ENCODE measurements at regions not wholly inside any gene's neighbourhood (a gene's known extent, or its start where the extent isn't known, plus 50 kb on each side); places are given as distances from the start of the nearest gene placed in this dataset.

DNA sequence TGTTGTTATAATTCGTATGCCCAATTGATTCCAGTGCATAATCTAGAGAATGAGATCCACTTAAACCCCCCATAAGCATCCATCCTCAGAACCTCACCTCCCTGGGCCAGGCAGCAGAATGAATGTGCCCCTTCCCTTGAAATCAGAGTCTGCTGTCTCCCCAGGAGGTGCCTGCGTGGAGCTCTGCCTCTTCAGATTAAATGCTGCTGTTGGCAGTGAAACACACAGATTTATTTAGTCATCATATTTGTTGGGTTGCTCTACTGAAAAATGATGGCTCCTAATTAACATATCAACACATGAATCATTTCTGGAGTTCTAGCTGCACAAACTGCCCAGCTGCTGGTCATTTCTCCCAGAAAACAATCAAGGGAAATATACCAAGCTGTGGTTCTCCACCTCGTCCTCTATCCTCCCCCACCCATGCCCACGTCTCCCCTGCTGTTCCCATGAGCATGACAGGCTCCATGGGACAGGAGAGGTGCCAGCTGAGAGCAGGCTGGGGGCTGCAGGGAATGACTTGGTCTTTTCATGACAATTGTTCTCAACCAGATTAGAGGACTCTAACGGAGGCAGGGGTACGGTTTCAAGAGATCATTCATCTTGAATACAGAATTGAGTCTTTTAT, 633.1 kb downstream of the CDH26 start:
- H3K4me3 Mint-ChIP-seq (ENCODE audit: unreplicated experiment): no peak overlapping the region
- TF ChIP-seq, protein P1, sequence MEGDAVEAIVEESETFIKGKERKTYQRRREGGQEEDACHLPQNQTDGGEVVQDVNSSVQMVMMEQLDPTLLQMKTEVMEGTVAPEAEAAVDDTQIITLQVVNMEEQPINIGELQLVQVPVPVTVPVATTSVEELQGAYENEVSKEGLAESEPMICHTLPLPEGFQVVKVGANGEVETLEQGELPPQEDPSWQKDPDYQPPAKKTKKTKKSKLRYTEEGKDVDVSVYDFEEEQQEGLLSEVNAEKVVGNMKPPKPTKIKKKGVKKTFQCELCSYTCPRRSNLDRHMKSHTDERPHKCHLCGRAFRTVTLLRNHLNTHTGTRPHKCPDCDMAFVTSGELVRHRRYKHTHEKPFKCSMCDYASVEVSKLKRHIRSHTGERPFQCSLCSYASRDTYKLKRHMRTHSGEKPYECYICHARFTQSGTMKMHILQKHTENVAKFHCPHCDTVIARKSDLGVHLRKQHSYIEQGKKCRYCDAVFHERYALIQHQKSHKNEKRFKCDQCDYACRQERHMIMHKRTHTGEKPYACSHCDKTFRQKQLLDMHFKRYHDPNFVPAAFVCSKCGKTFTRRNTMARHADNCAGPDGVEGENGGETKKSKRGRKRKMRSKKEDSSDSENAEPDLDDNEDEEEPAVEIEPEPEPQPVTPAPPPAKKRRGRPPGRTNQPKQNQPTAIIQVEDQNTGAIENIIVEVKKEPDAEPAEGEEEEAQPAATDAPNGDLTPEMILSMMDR (IDR thresholded peaks at IDR 0.05): no peak

DNA sequence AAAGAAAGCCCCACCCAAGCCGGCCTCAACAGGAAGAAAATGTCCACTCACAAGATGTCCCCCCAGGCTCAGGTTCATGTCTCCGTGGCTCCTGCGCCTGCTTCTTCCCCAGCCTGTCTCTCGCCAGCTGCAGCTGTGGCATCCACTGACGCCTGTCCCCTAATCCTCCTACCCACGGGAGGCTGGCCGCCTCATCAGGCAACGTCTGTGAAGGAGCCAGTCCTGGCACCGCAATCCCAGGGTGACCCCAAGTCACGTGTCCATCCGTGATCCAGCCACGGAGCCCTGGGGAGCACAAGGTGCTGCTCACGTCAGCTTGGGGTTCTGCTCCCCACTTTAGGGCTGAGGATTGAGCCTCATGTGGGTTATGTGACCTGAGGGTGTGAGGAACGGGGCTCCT, 640.3 kb downstream of the CDH26 start:
- H3K9me3 Mint-ChIP-seq (ENCODE audit: low read depth): peaks cover 13% of the 10 kb centered on the region
- TF ChIP-seq, protein P1 (IDR thresholded peaks at IDR 0.05): no peak
- no peak for DNase-seq (ENCODE audit: low spot score)
- H3K36me3 Mint-ChIP-seq (ENCODE audit: low read depth): no peaks in the 10 kb centered on the region
- peaks cover 4% of the 10 kb centered on the region for H3K27me3 Mint-ChIP-seq (ENCODE audit: low read depth)
- no peak overlapping the region for H3K4me3 Mint-ChIP-seq (ENCODE audit: unreplicated experiment)
- H3K4me1 Mint-ChIP-seq (ENCODE audit: low read depth): no peaks in the 10 kb centered on the region
- no peak overlapping the region for H3K27ac Mint-ChIP-seq (ENCODE audit: unreplicated experiment)

More for the DNA sequence above, 633.1 kb downstream of the CDH26 start:
- DNase-seq (ENCODE audit: low spot score): no peak
- Mint-ChIP-seq H3K4me1 (ENCODE audit: low read depth) (no peaks in the 10 kb centered on the region), H3K36me3 (ENCODE audit: low read depth) (no peaks in the 10 kb centered on the region), H3K9me3 (ENCODE audit: low read depth) (peaks cover 5% of the 10 kb centered on the region), H3K27me3 (ENCODE audit: low read depth) (no peaks in the 10 kb centered on the region), H3K27ac (ENCODE audit: unreplicated experiment) (no peak overlapping the region)

DNA sequence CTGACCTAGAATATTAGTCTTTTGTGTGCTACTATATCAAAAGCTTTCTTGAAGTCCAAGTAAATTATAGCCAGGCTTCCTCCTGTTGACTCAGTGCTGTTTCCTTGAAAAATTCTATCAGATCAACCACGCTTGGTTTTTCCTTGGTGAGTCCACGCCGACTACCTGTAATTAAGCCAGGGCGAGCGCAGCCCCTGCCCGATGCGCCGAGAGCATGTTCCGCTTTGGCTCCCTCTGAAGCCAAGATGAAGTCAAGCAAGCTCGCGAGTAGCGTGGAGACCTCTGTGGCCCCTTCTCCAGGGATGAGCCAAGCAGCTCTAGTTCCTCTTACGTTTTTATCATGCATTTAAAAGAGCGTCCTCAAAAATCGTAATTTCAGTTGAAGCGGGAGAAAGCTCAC, 641.2 kb downstream of the CDH26 start:
- TF ChIP-seq, protein P1 (IDR thresholded peaks at IDR 0.05): no peak
- Mint-ChIP-seq H3K4me1 (ENCODE audit: low read depth) (no peaks in the 10 kb centered on the region), H3K27ac (ENCODE audit: unreplicated experiment) (no peak overlapping the region), H3K27me3 (ENCODE audit: low read depth) (peaks cover 4% of the 10 kb centered on the region), H3K9me3 (ENCODE audit: low read depth) (peaks cover 13% of the 10 kb centered on the region), H3K36me3 (ENCODE audit: low read depth) (no peaks in the 10 kb centered on the region), H3K4me3 (ENCODE audit: unreplicated experiment) (no peak overlapping the region)
- DNase-seq (ENCODE audit: low spot score): no peak

DNA sequence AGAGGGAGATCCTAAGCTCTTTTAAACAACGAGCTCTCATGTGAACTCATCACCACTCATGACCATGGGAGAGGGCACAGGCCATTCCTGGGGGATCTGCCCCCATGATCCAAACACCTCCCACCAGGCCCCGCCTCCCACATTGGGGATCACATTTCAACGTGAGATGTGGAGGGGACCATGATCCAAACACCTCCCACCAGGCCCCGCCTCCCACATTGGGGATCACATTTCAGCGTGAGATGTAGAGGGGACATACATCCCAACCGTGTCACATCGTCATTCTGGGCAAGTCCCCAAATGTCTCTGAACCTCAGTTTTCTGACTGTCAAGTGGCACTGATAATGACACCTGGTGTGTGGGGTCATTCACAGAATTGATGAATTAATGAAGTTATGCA, 641.8 kb downstream of the CDH26 start:
- TF ChIP-seq, protein P1 (IDR thresholded peaks at IDR 0.05): no peak
- Mint-ChIP-seq H3K9me3 (ENCODE audit: low read depth) (peaks cover 13% of the 10 kb centered on the region), H3K27ac (ENCODE audit: unreplicated experiment) (no peak overlapping the region), H3K27me3 (ENCODE audit: low read depth) (peaks cover 4% of the 10 kb centered on the region), H3K36me3 (ENCODE audit: low read depth) (no peaks in the 10 kb centered on the region), H3K4me1 (ENCODE audit: low read depth) (no peaks in the 10 kb centered on the region), H3K4me3 (ENCODE audit: unreplicated experiment) (no peak overlapping the region)
- DNase-seq (ENCODE audit: low spot score): no peak

DNA sequence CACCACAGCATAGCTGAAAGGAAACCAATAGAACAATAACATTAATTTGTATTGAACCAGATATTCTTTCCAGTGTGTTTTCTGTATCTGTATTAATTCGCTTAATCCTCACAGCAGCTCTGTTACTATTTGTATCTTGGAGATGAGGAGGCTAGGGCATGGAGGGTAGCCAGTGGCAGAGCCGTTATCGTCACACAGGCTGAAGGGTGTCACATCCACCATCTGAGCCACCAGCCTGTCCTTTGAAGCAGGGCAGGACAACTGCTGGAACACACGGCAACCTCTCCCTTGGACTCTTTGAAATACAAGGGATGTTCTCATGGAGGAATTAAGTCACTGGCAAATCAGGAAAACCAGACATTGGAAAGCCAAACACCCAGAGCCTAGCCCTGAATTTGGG, 628.0 kb upstream of the CDH4 start:
- Mint-ChIP-seq H3K27ac (ENCODE audit: unreplicated experiment) (no peak overlapping the region), H3K36me3 (ENCODE audit: low read depth) (no peaks in the 10 kb centered on the region), H3K9me3 (ENCODE audit: low read depth) (peaks cover 4% of the 10 kb centered on the region)

More for the DNA sequence above, 628.0 kb upstream of the CDH4 start:
- TF ChIP-seq, protein P1 (IDR thresholded peaks at IDR 0.05): no peak
- H3K4me3 Mint-ChIP-seq (ENCODE audit: unreplicated experiment): no peak overlapping the region
- DNase-seq (ENCODE audit: low spot score): no peak
- no peaks in the 10 kb centered on the region for H3K4me1 Mint-ChIP-seq (ENCODE audit: low read depth)
- H3K27me3 Mint-ChIP-seq (ENCODE audit: low read depth): peaks cover 5% of the 10 kb centered on the region
